Thyroid gland (tissue), 4 donors: ENCODE measurements at regions not wholly inside any gene's neighbourhood (a gene's known extent, or its start where the extent isn't known, plus 50 kb on each side); places are given as distances from the start of the nearest gene placed in this dataset.

Source experiments
- DNase-seq, 2 donors: peaks; one replicate each; pipeline ENCODE4 v3.0.0-alpha.2; 2019
- H3K27ac ChIP-seq, 3 donors: fragments of 200-600 bp; sonication (generic); 1 replicate in 2 of 3; 2 replicates in 1 of 3; pipeline ENCODE4 v1.5.1; 2016 to 2019; ENCODE audit warnings: mild to moderate bottlenecking in 1 of 3, moderate library complexity in 1 of 3
- H3K27me3 ChIP-seq: fragments of 200-600 bp; sonication (generic); one replicate; pipeline ENCODE4 v1.5.1; 2019
- H3K36me3 ChIP-seq, 2 donors: fragments of 200-600 bp; sonication (generic); one replicate each; pipeline ENCODE4 v1.5.1; 2016 to 2019
- H3K4me1 ChIP-seq, 2 donors: fragments of 200-600 bp; sonication (generic); one replicate each; pipeline ENCODE4 v1.5.1; 2017 to 2019
- H3K4me3 ChIP-seq, 3 donors: fragments of 200-600 bp; sonication (generic); replicated peaks in 1 of 3; 1 replicate in 2 of 3; 2 replicates in 1 of 3; pipeline ENCODE4 v1.5.1; 2016; ENCODE audit warnings: mild to moderate bottlenecking in 1 of 3
- H3K9me3 ChIP-seq: fragments of 200-600 bp; sonication (generic); one replicate; pipeline ENCODE4 v1.5.1; 2017
- CTCF ChIP-seq, 6 experiments: fragments of 200-600 bp in 3 of 6; fragments of 450-650 bp in 3 of 6; sonication (generic) in 3 of 6; IDR thresholded peaks; one replicate each; pipeline ENCODE4 v1.5.1; 2016 to 2019; ENCODE audit warnings: antibody characterized with exemption in 6 of 6, mild to moderate bottlenecking in 2 of 6, inconsistent platforms in 1 of 6, moderate library complexity in 1 of 6
- POLR2A ChIP-seq, 2 donors: fragments of 450-650 bp; IDR thresholded peaks; one replicate each; pipeline ENCODE4 v1.6.1; 2017; ENCODE audit warnings: antibody characterized with exemption in 2 of 2, mild to moderate bottlenecking in 2 of 2, moderate library complexity in 1 of 2
- WGBS, 2 donors: methylation state at CpG; one replicate each; pipeline ENCODE4 v1.1.5; 2017; 5-methylcytosine and 5-hydroxymethylcytosine counted together
- intact Hi-C: fragments of 100-400 bp; cut with DNase I; formaldehyde crosslinking; loops from one replicate; pipeline ENCODE4 v1.15.1; 2023

- DNase-seq: no peak
- no peaks in the 10 kb centered on the region for H3K36me3 ChIP-seq
- WGBS, 2 donors: 78 to 92% methylated on average over 5 of the region's 5 CpGs
Measured at GRCh38 chr14:101477648-101478047, 83.6 kb upstream of the DIO3 start.

GRCh38 chr14:101478096-101478495, 83.2 kb upstream of the DIO3 start:
- H3K9me3 ChIP-seq: no peaks in the 10 kb centered on the region
- peaks cover 0 to 6% of the 10 kb centered on the region in 2 donors for H3K4me1 ChIP-seq
- no peaks in the 10 kb centered on the region for H3K36me3 ChIP-seq
- no peaks in the 10 kb centered on the region for H3K27me3 ChIP-seq
- H3K27ac ChIP-seq: no peak overlapping the region
- WGBS, 2 donors: 82 to 86% methylated on average over 13 of the region's 13 CpGs
- DNase-seq: no peak
- TF ChIP-seq CTCF (IDR thresholded peaks at IDR 0.05) (no peak), POLR2A (IDR thresholded peaks at IDR 0.05) (no peak)
- intact Hi-C loops: no loop called here
- no peak overlapping the region for H3K4me3 ChIP-seq

More at GRCh38 chr14:101477648-101478047, 83.6 kb upstream of the DIO3 start:
- H3K27me3 ChIP-seq: no peaks in the 10 kb centered on the region
- TF ChIP-seq POLR2A (IDR thresholded peaks at IDR 0.05) (no peak), CTCF (IDR thresholded peaks at IDR 0.05) (no peak)
- no peaks in the 10 kb centered on the region for H3K9me3 ChIP-seq
- intact Hi-C loops: no loop called here
- H3K27ac ChIP-seq: no peak overlapping the region
- no peak overlapping the region for H3K4me3 ChIP-seq
- H3K4me1 ChIP-seq: peaks cover 0 to 6% of the 10 kb centered on the region in 2 donors

GRCh38 chr14:101478796-101479410, 82.4 kb upstream of the DIO3 start:
- no peak for DNase-seq
- Histone ChIP-seq H3K27me3 (no peaks in the 10 kb centered on the region), H3K9me3 (no peaks in the 10 kb centered on the region), H3K36me3 (no peaks in the 10 kb centered on the region), H3K4me3 (no peak overlapping the region), H3K27ac (no peak overlapping the region), H3K4me1 (peaks cover 0 to 6% of the 10 kb centered on the region in 2 donors)
- no peak for TF ChIP-seq POLR2A (IDR thresholded peaks at IDR 0.05)
- TF ChIP-seq CTCF (IDR thresholded peaks at IDR 0.05): no peak
- intact Hi-C loops: no loop called here
- 92 to 95% methylated on average over 12 to 13 of the region's 13 CpGs for WGBS, 2 donors

- no peak for DNase-seq
Measured at GRCh38 chr14:101480022-101480746, 81.1 kb upstream of the DIO3 start.

More at GRCh38 chr14:101480022-101480746, 81.1 kb upstream of the DIO3 start:
- intact Hi-C loops: no loop called here
- no peaks in the 10 kb centered on the region for H3K4me1 ChIP-seq
- H3K27ac ChIP-seq: no peak overlapping the region
- WGBS, 2 donors: 55 to 68% methylated on average over 12 of the region's 12 CpGs
- no peak for TF ChIP-seq POLR2A (IDR thresholded peaks at IDR 0.05)
- no peak for TF ChIP-seq CTCF (IDR thresholded peaks at IDR 0.05)
- H3K9me3 ChIP-seq: no peaks in the 10 kb centered on the region
- H3K36me3 ChIP-seq: no peaks in the 10 kb centered on the region
- H3K27me3 ChIP-seq: no peaks in the 10 kb centered on the region
- no peak overlapping the region for H3K4me3 ChIP-seq
